ENCODE measurements at regions not wholly inside any gene's neighbourhood (a gene's known extent, or its start where the extent isn't known, plus 50 kb on each side); places are given as distances from the start of the nearest gene placed in this dataset.

GRCh38 chr17:62895320-62896301, 70.4 kb upstream of the TANC2 start:
- TF ChIP-seq CTCF (IDR thresholded peaks at IDR 0.05), result no peak
- TF ChIP-seq POLR2A (IDR thresholded peaks at IDR 0.05), result no peak
- TF ChIP-seq POLR2AphosphoS5 (IDR thresholded peaks at IDR 0.05; ENCODE audit: insufficient read depth in 1 of 2, low read depth in 1 of 2), result no peak

Data from vagina (tissue), 2 donors.